MCF 10A (cell line): ENCODE measurements at regions not wholly inside any gene's neighbourhood (a gene's known extent, or its start where the extent isn't known, plus 50 kb on each side); places are given as distances from the start of the nearest gene placed in this dataset.

ENCODE experiments used
- BruUV-seq: library from RNA; stranded (reverse); fragments of 400-500 nt; replicated peaks from 2 replicates; lab custom pipeline; 2021; lab: Mats Ljungman, UMichigan
- CTCF ChIA-PET: fragments of 300-600 bp; sonication (Branson Sonifier 250); formaldehyde crosslinking; extraction: SDS; loops from one replicate; lab custom pipeline; 2021; ENCODE audit warnings: antibody characterized with exemption, inconsistent platforms; lab: Yijun Ruan, JAX
- POLR2A ChIA-PET: fragments of 300-600, 350-650 bp; sonication (Branson Sonifier 250); formaldehyde crosslinking; extraction: SDS; loops from one replicate; lab custom pipeline; 2020; ENCODE audit warnings: antibody characterized with exemption, inconsistent platforms; lab: Yijun Ruan, JAX
- DNase-seq: peaks from one replicate; pipeline ENCODE4 v3.0.0-alpha.2; 2018; ENCODE audit not compliant: unreplicated experiment
- H3K27ac Mint-ChIP-seq: one replicate; pipeline ENCODE4 v1.8.0; 2022; ENCODE audit warnings: mild to moderate bottlenecking, low read depth, mixed read lengths; ENCODE audit not compliant: unreplicated experiment
- H3K27me3 Mint-ChIP-seq: one replicate; pipeline ENCODE4 v1.8.0; 2022; ENCODE audit warnings: mixed read lengths; ENCODE audit not compliant: insufficient read depth, unreplicated experiment
- H3K36me3 Mint-ChIP-seq: one replicate; pipeline ENCODE4 v1.8.0; 2022; ENCODE audit warnings: mild to moderate bottlenecking, moderate library complexity, mixed read lengths; ENCODE audit not compliant: insufficient read depth, unreplicated experiment
- H3K4me1 Mint-ChIP-seq: one replicate; pipeline ENCODE4 v1.8.0; 2022; ENCODE audit warnings: mixed read lengths; ENCODE audit not compliant: insufficient read depth, unreplicated experiment
- H3K4me3 Mint-ChIP-seq: one replicate; pipeline ENCODE4 v1.8.0; 2022; ENCODE audit warnings: mild to moderate bottlenecking, moderate library complexity, mixed read lengths; ENCODE audit not compliant: unreplicated experiment
- H3K9me3 Mint-ChIP-seq: one replicate; pipeline ENCODE4 v1.8.0; 2022; ENCODE audit warnings: mixed read lengths; ENCODE audit not compliant: unreplicated experiment
- CTCF ChIP-seq: fragments of 200-600 bp; IDR thresholded peaks from one replicate; pipeline ENCODE4 v1.8.0; 2022; ENCODE audit warnings: antibody characterized with exemption, mild to moderate bottlenecking; ENCODE audit not compliant: unreplicated experiment
- intact Hi-C: fragments of 100-400 bp; cut with micrococcal nuclease; formaldehyde crosslinking; loops from 2 replicates; pipeline ENCODE4 v1.14.1; 2022

DNA sequence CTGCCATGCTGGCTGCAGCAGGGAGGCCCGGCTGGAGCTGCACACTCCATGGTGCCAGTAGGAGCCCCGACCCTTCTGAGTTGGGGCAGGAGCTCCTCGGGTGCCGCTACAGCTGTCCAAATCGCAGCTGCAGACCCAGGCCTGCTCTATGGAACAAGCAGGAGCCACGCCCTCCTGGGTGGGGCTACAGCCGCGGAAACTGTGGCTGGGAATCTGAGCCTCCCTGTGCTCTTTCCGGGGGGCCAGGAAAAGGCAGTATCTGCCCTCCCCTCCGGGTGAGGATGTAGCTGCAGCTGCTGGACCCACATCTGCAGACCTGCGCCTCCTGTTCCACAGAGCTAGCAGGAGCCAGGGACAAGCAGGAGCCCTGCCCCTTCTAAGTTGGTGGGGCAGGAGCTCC, 278.9 kb upstream of the ACTBL2 start:
- Mint-ChIP-seq H3K36me3 (peaks cover under 1% of the 10 kb centered on the region), H3K27ac (no peak overlapping the region), H3K27me3 (no peaks in the 10 kb centered on the region), H3K9me3 (no peaks in the 10 kb centered on the region), H3K4me3 (no peak overlapping the region), H3K4me1 (no peaks in the 10 kb centered on the region)
- CTCF ChIA-PET = interaction anchor here (0.6 to 0.9 kb wide), 3 partner anchors 18 to 1237 kb away, joined by 3 to 4 read pairs (median 4); no protein-coding TSS in a partner anchor
- POLR2A ChIA-PET = no interaction called here
- DNase-seq = no peak
- intact Hi-C loops = no loop called here
- no peak for TF ChIP-seq CTCF
- BruUV-seq = no TSS peak

- H3K9me3 Mint-ChIP-seq = no peaks in the 10 kb centered on the region
- H3K27me3 Mint-ChIP-seq = no peaks in the 10 kb centered on the region
- peak; percentile 18 for DNase-seq
- intact Hi-C loops = loop anchor here (5.0 kb wide), 1 partner anchor 102 kb away; no protein-coding TSS in a partner anchor
- BruUV-seq = no TSS peak
- POLR2A ChIA-PET = no interaction called here
- peaks cover 4% of the 10 kb centered on the region for H3K36me3 Mint-ChIP-seq
- H3K4me3 Mint-ChIP-seq = no peak overlapping the region
- no peak for TF ChIP-seq CTCF
- H3K27ac Mint-ChIP-seq = peak overlapping the region; percentile 14
- CTCF ChIA-PET = interaction anchor here (0.8 to 1.6 kb wide), 5 partner anchors 13 to 456 kb away, joined by 3 to 7 read pairs (median 4); no protein-coding TSS in a partner anchor
- peaks cover 14% of the 10 kb centered on the region for H3K4me1 Mint-ChIP-seq
These were observed 272.0 kb upstream of the ACTBL2 start for GRCh38 chr5:57754616-57755015.

GRCh38 chr5:57753446-57753845, 270.8 kb upstream of the ACTBL2 start:
- no peak for TF ChIP-seq CTCF
- Mint-ChIP-seq H3K36me3 (peaks cover 4% of the 10 kb centered on the region), H3K27me3 (no peaks in the 10 kb centered on the region), H3K4me1 (peaks cover 16% of the 10 kb centered on the region), H3K4me3 (no peak overlapping the region), H3K9me3 (no peaks in the 10 kb centered on the region), H3K27ac (no peak overlapping the region)
- DNase-seq = peak; percentile 45
- intact Hi-C loops = no loop called here
- ChIA-PET POLR2A (interaction anchor here (1.4 kb wide), 1 partner anchor 103 kb away, joined by 4 read pairs; no protein-coding TSS in a partner anchor), CTCF (interaction anchor here (0.7 to 1.6 kb wide), 2 partner anchors 103 to 1207 kb away, joined by 3 to 7 read pairs; no protein-coding TSS in a partner anchor)
- no TSS peak for BruUV-seq

DNA sequence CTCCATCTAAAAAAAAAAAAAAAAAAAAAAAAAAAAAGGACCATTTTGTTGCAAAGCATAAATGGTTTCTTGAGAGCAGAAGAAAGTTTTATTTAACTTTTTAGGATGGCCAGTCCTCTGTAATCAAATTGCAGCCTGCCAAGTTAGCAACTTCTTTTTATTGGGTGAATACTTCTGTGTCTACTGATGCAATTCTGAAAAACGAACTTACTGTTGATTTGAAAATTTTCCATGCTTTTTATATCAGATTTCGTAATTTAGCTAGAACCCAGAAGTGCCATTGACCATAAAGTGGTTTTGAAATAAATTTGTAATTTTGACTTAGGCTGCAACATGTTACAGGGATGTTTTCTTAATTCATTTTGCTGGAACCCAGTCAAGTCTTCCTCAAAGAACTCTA, 269.1 kb upstream of the ACTBL2 start:
- Mint-ChIP-seq H3K36me3 (peaks cover 4% of the 10 kb centered on the region), H3K4me3 (no peak overlapping the region), H3K4me1 (peaks cover 16% of the 10 kb centered on the region), H3K9me3 (no peaks in the 10 kb centered on the region), H3K27me3 (no peaks in the 10 kb centered on the region), H3K27ac (no peak overlapping the region)
- intact Hi-C loops = no loop called here
- BruUV-seq = no TSS peak
- DNase-seq = peak; percentile 30
- no peak for TF ChIP-seq CTCF
- CTCF ChIA-PET = interaction anchor here (0.8 kb wide), 1 partner anchor 101 kb away, joined by 3 read pairs; no protein-coding TSS in a partner anchor
- POLR2A ChIA-PET = interaction anchor here (1.4 kb wide), 1 partner anchor 101 kb away, joined by 4 read pairs; no protein-coding TSS in a partner anchor
